ENCODE measurements at regions not wholly inside any gene's neighbourhood (a gene's known extent, or its start where the extent isn't known, plus 50 kb on each side); places are given as distances from the start of the nearest gene placed in this dataset.
"Not testable (repeated sequence)": the region's sequence is repeated elsewhere in the genome, so short reads cannot be mapped to it uniquely, and the experiment has no call there.

DNA sequence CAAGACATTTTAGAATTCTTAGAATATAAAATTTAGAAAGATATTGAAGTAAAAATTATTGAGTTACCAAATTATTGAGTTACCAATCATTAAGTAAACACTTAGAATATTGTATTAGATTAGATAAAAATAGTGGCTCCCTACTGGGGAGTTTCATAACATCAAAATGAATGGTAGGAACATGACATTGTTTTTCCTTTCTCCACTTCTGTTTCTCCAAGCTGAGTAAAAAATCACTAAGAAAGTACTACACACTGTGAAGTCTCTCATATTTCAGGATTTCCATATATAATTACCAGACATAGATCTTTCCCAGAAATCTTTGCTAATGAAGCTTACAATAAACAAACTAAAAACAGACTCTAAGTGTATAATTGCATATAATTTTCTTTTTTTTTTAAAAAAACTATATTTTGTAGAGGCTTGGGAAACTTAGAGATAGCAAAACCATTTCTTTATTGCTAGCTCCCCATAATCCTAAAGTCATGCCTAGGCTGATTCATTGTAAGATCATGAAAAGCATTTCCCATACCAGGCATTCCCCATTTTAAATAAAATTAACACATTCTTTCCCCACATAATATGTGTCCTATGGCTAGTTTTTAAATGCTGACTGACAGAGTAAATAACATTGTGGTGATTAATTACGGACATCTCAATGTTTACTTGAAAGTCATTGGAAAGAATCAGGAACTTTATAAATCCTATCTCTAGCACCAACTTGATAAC lies 1408.7 kb upstream of the GOT2 start:
- peak; percentile 58 for DNase-seq (ENCODE audit: low read depth)

DNA sequence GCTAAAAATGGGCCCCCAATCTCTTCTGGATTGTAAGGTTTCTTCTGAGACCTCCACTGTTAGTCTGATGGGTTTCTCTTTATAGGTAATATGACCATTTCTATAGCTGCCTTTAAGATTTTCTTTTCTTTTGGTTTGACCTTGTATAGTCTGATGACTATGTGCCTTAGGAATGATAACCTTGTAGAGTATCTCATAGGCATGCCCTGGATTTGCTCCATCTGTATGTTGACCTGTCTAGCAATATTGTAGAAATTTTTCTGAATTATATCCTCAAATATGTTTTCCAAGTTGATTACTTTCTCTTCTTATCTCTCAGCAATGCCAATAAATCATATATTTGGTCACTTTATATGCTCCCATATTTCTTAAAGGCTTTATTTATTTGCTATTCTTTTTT lies 1403.8 kb upstream of the GOT2 start:
- DNase-seq (ENCODE audit: low read depth) = peak; percentile 32

DNA sequence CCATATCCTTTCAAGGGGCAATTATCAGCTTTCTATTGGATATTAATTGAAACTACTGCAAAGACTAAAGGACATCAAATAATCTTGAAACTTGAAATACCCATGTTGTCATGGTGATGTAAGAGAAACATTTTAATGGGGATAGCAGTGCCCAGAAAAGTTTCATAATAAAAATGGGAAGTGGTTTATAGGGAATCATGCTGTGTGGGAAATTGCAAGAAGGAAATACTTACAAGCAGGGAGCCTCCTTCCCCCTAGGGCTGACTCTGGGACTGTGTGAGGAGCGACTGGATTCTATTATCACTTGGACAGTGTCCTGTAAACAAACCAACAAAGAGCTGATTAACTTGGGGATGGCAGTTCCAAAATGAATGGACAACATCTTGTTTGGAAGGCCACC lies 1393.1 kb upstream of the GOT2 start:
- DNase-seq (ENCODE audit: low read depth) = peak; percentile 41

DNA sequence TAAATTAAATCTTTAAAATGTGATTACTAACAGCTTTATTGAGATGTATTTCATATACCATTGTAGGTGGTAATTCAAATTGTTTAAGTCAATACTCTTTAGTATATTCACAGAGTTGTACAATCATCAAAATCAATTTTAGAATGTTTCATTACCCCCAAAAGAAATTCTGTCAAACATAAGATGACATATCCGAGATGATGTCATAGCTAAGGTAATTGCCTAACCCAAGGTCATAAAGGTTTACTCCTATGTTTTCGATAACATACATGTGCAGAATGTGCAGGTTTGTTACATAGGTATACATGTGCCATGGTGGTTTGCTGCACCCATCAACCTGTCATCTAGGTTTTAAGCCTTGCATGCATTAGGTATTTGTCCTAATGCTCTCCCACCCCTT lies 1392.0 kb upstream of the GOT2 start:
- not testable (repeated sequence) for DNase-seq (ENCODE audit: low read depth)

DNA sequence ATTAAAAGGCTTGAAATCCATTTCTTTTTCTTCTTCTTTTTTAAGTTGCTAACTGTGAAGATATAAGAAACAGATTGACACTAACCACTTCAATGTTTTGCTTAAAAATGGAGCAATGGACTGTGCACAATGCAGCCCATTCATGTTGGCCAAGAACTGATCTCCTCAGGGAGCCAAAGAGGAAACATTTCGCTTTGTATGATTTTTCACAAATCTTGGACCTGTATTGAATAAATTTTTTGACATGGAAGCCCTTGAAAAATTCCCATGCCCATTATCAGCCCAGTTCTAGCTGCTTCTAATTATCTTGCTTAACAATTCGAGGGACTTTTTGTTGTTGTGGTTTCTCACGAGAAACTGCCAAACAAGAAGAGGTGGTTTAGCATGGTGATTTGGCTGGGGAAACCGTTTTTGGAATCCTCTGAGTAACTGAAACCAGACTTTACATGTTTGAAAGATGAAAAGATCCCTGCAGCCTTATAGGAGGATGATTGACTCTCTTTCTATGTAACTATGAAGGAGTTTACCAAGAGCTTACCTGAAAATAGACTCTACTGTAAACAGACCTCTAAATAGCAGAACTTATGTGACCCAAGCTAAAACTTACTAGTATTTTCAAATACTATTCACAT lies 1389.4 kb upstream of the GOT2 start:
- DNase-seq (ENCODE audit: low read depth) = no peak

DNA sequence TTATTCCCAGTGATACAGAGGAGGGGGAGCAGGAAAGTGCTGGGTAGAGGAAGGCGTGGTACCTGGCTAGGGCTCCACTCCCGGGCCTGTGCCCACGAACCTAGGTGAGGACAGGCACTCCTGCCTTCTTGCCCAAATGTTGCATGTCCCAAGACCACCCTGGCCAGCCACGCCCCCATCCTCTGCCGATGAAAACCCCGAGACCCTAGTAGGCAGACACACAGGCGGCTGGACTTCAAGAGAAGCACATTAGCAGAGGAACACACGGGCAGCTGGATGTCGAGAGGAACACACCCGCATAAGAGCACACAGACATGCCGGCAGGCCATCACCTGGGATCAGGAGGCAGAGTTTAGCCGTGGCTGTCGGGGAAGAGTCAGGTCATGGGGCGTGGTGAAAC lies 1386.5 kb upstream of the GOT2 start:
- DNase-seq (ENCODE audit: low read depth) = no peak

DNA sequence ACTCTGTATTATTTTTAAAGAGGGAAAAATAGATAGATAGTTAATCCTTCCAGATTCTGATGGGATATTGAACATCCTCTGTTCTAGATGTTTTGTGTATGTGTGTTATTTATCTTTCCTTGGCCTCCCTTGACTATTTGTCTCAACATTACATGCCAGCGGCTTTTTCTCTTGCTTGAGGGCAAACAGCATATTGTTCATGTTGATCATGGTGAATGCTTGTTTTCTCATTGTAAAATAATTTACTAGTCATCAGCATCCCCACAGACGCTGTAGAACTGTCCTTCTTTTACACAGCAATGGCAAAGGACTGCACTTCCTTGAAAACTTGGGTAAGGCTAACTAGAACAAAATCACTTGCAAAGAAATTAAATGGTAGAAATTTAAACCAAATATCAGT lies 1376.4 kb upstream of the GOT2 start:
- DNase-seq (ENCODE audit: low read depth) = peak; percentile 76

DNA sequence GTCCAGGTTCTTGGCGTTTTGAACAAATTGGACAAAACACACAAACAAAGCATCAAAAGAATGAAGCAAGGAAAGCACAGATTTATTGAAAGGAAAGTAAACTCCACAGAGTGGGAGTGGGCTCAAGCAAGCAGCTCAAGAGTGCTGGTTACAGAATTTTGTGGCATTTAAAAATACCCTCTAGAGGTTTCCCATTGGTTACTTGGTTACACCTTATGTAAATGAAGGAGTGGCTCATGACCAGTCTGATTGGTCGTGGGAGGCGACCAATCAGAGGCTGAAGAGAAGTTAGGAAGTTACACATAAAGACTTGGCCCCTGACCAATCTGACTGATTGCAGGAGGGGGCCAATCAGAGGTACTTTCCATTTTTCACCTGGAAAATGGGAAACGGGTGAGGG lies 1373.8 kb upstream of the GOT2 start:
- DNase-seq (ENCODE audit: low read depth) = peak; percentile 63

DNA sequence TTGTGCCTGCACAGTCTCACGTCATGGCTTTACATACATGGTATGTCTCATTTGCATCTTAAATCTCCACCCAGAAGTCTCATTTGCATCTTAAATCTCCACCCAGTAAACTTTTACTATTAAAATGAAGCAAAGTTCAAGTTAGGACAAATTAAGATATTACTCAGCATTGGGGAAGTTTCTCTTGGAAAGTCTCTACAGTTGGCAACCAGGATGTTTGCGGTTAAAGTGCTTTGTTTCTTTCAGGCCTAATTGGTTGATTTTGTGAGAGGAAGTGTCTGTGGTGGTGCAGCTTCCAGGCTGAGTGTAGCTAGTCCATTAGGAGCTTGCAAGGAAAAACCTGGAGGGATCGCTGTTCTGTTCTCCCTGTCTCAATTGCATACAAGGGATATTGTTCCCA lies 1373.3 kb upstream of the GOT2 start:
- DNase-seq (ENCODE audit: low read depth) = peak; percentile 98

DNA sequence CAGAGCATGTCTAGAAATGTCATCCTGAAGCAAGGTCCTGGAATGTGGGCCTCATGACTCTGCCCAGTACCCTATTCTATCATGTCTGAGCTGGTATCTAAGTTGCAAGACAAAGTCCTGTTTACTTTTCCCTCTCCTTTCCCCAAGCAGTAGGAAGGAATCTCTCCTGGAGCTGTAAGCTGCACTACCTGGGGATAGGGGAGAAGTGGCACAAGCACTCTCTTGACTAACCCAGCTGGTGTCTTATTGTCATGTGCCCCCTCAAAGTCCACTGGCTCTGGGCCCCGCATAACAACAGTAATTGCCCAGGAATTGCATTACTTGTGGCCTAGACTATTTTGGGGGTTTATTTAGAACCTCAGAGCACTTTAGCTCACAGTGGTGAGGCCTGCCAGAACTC lies 1366.3 kb upstream of the GOT2 start:
- no peak for DNase-seq (ENCODE audit: low read depth)

DNA sequence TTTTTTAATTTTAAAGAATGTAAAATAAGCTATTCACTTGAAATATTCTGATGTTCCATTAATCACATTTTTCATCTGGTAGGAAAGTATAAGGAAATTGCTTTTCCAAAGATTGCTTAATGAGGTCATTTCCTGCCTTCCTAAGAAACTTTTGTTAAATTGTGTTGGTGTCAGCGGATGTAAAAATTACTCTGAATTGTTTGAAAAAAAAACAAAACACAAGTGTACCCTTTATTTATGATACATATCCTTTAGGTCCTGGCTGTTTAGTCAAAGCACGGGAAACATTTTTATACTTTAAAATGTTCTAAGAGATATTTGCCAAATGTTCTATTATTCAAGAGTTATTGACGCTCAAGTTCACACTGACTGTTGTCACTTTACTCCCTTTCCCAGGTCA lies 1357.4 kb upstream of the GOT2 start:
- no peak for DNase-seq (ENCODE audit: low read depth)

DNA sequence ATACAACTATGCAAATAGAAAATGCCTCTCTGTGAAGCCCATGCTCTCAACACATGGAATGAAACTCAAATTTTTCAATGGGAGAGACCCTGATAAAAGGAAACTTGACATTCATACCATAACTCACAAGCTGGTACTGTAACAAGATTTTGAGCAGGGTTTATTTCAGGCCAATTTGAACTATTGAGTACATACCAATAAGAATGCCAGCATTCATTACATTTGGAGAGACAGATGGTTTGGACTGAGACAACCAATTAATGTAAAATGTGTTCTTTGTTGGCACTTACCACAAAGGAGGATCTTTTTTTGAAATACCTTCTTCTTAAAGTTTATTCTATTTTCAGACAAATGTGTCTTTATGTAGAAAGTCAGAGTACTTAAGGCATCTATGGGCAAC lies 1357.0 kb upstream of the GOT2 start:
- no peak for DNase-seq (ENCODE audit: low read depth)

DNA sequence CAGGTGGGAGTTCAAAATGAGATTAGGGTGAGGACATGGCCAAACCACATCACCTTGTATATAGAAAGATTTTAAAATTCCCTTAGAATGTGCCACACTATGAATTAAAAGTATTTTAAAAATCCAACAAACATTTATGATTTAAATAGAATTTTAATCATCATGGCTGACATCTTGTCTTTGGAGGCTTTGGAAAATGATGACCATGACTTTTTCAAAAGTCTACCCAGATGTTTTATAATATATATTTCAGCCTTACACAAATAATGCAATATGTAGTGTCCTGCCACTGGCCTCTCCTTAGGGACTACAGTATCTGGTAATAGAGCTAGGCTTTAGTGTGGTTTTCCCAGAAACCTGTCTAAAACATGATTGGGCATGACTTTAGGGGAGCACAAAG lies 1353.4 kb upstream of the GOT2 start:
- no peak for DNase-seq (ENCODE audit: low read depth)

DNA sequence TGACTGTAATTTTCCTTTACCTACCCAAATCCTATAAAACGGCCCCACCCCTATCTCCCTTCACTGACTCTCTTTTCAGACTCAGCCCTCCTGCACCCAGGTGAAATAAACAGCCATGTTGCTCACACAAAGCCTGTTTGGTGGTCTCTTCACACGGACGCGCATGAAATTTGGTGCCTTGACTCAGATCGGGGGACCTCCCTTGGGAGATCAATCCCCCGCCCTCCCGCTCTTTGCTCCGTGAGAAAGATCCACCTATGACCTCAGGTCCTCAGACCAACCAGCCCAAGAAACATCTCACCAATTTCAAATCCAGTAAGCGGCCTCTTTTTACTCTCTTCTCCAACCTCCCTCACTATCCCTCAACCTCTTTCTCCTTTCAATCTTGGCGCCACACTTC lies 1344.7 kb upstream of the GOT2 start:
- not testable (repeated sequence) for DNase-seq (ENCODE audit: low read depth)

DNA sequence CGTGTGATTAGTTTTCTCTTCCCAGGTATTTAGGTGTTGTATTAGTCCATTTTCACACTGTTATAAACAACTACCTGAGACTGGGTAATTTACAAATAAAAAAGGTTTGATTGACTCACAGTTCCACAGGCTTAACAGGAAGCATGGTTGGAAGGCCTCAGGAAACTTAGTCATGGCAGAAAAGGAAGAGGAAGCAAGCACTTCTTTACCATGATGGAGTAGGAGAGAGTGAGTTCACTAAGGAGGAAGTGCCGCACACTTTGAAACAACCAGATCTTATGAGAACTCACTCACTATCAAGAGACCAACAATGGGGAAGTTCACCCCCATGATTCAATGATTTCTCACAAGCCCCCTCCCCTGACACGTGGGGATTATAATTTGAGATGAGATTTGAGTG lies 1343.7 kb upstream of the GOT2 start:
- no peak for DNase-seq (ENCODE audit: low read depth)

DNA sequence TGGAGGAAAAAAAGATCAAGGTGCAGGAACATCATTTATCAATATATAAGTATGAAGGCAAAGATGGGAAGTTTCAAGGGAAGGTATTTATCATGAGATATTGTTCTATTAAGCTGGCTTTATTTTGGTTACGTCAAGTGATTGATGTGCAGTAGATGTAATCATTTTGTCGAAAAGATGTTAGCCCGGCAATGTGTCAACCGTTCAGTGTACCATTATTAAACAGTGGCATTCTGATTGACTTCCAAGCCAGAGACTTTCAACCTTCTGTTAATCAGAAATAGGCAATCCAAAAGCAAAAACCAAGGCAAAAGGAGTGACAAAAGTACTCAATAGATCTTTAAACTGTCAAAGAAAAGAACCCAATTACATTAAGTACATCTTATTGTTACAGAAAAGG lies 1340.3 kb upstream of the GOT2 start:
- no peak for DNase-seq (ENCODE audit: low read depth)

DNA sequence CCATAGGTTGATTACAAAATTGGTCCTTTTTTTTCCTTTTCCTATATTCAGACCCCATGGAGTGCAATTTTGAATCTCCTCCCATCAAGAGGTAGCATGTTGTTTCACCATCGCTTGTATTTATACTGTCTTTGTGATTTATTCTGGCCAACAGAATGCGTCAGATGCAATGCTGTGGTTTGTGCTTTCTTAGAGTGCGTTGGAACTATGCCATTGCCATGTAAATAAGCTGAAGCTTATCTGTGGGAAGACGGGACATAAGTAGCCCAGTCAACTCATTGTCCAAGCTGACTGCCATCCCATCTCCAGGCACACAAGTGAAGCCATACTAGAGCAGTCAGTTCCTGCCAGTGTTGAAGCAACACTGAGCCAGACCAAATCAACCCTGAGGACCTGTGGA lies 1339.3 kb upstream of the GOT2 start:
- DNase-seq (ENCODE audit: low read depth) = peak; percentile 83

DNA sequence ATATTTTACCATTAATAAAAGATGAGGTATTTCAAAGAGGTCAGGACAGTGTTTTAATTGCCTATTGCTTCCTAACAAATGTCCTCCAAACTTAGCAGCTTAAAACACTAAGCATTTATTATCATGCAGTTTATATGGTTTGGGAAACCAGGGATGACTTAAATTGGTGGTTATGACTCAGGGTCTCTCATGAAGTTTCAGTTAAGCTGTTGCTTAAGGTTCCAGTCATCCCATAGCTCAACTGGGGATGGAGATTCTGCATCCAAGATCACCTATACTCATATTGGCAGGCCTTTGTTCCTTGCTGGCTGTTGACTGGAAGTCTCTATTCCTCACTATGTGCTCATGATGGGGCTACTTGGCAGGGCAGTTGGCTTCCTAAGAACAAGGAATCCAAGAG lies 1329.9 kb upstream of the GOT2 start:
- peak; percentile 40 for DNase-seq (ENCODE audit: low read depth)

DNA sequence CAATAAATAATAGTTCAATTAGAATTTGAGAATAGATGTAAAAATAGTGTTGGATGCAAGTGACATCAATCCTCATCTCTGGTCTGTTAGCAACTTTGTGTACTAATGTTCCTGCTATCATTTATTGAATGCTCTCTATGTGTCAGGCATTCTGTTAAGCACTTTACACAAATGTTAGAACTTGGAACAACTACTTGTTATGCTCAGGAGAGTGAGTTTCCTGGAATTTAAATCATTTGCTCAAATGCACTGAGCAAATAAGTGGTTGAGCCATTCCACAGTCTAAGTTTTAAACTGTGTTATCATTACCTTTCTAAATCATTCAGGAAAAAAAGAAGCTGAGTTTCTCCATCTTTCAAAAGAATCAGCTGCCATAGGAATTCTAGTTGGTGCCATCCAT lies 1327.3 kb upstream of the GOT2 start:
- DNase-seq (ENCODE audit: low read depth) = no peak

DNA sequence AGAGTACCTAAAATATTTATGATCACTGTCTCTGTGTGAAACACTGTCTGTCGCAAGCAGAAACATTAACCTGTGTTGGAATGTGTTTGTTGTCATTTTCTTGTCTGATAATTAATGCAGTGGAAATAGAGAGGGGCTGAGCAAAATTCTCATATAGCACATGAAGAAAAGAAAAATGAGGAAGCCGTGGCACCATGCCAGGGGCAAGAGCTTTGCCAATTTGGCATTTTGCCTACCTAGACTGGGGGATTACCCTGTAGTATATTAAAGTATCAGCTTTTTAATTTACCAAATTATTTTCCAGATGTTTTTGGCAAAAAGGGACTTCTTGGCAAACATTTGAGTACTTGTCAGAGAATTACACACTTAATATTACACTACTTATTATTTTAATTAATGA lies 1326.6 kb upstream of the GOT2 start:
- DNase-seq (ENCODE audit: low read depth) = no peak

DNA sequence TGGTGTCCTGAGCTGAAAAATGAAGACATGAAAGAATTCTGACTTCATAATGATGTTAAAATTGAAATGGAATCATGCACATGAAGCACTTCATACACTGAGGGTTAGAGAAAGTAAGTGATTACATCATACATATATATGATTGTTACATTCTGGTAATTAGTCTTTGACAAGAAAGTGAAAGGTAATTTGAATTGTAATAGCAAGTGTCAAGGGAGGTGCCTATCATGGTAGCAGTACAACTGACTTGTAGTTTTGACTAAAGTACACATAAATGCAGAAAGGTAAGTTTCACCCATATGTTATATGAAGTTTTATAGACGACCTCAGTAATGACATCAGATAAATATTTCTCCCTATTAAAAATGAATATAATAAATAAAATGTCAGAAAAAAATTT lies 1325.0 kb upstream of the GOT2 start:
- DNase-seq (ENCODE audit: low read depth) = no peak

DNA sequence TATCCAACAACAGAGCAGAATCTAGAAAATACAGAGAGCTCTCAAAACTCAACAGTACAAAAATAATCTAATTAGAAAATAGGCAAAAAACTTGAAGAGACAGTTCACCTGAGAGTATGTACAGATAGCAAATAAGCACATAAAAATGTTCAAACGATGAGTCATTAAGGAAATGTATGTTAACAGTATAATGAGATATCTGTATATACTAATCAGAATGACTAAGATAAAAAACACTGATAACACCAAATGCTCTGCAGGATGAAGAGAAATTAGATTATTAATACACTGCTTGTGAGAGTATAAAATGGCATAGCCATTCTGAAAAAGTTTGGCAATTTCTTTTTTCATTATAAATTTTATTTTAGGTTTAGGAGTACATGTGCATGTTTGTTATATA lies 1307.6 kb upstream of the GOT2 start:
- DNase-seq (ENCODE audit: low read depth) = no peak

DNA sequence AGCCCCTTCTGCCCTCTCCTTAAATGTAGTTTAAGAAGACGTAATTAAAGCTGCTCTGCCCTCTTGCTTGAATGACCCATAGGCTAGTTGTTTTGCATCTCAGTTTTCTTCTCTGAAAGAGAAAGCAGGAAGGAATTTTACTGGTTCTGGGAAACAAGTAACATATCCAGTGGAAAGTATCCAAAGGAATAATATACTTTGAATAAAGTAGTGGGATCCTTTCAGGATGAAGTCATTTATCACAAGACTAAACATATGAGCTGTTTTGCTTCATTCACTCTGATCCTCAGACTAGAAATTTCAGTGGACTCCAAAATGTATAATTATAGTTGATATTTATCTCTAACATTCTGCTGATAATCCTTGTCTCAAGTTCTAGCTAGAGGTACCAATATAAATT lies 1297.6 kb upstream of the GOT2 start:
- peak; percentile 41 for DNase-seq (ENCODE audit: low read depth)

DNA sequence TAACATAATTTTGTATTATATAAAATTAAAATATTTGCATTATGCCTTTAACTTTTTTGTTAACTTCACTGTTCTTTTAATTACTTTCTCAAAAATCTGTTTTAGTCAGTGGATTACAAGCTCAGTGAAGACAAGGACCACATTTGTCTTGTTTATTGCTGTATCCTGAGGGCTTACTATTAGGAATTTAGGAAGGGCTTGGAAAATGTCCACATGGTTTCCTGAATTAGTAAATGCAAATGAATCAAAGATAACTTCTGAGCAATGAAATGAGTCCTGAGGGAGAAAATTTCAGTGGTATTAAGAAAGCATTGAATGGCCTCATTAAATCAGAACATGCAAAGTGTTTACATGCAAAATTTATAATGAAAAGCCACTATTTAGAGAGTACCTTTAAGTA lies 1293.2 kb upstream of the GOT2 start:
- peak; percentile 44 for DNase-seq (ENCODE audit: low read depth)

Data from M059J (cell line).